ENCODE measurements at regions not wholly inside any gene's neighbourhood (a gene's known extent, or its start where the extent isn't known, plus 50 kb on each side); places are given as distances from the start of the nearest gene placed in this dataset.

GRCh38 chr11:92396133-92396532, 171.5 kb downstream of the FAT3 start:
- no peak overlapping the region for H3K4me3 ChIP-seq
- H3K27ac Mint-ChIP-seq, result no peak overlapping the region

DNA sequence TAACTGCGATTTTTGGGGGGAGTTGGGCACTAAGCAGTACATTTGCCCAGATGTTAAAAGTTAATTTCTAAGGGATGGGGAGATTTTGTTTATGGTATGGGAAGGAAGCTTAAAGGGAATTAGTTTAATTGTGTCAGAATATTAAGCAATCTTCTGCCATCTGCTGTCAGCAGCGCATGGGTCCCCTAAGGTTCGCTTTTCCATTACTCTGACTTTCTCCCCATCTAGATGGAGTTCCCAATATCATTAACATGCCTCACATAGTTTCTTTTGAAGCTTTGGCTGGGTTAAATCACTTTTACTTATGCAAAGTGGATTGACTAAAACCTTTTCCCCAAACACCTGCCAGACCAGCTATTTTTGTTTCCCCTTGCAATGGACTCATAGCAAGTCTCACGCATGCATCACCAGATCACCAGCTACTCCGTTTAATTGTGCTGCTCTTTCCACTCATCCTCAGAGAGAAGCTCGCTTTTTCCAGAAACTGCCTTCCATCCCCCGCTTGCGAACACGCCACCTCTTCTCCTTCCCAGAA, 172.7 kb downstream of the FAT3 start:
- no peak overlapping the region for H2AFZ ChIP-seq (replicated peaks)
- H3K36me3 ChIP-seq, result no peaks in the 10 kb centered on the region
- H3K4me1 Mint-ChIP-seq, result no peaks in the 10 kb centered on the region
- no peak overlapping the region for H3K27ac Mint-ChIP-seq
- no peak overlapping the region for H3K27ac ChIP-seq
- H4K20me1 ChIP-seq (ENCODE audit: low read depth), result no peaks in the 10 kb centered on the region
- peaks cover 29% of the 10 kb centered on the region for H3K4me1 ChIP-seq
- H3K4me2 ChIP-seq, result no peak overlapping the region
- peaks cover 4% of the 10 kb centered on the region for H3K36me3 Mint-ChIP-seq
- H3K4me3 Mint-ChIP-seq, result no peak overlapping the region
- H3K9me3 ChIP-seq (ENCODE audit: low read depth), result no peaks in the 10 kb centered on the region
- H3K9ac ChIP-seq, result no peak overlapping the region
- H3K27me3 Mint-ChIP-seq (ENCODE audit: insufficient read depth, low read depth), result peaks cover 4% of the 10 kb centered on the region
- TF ChIP-seq EZH2phosphoT487 (IDR thresholded peaks at IDR 0.05), result no peak
- TF ChIP-seq CTCF (IDR thresholded peaks at IDR 0.05), result peak; percentile 9
- peaks cover 14% of the 10 kb centered on the region for H3F3A ChIP-seq (ENCODE audit: low read depth)
- no peaks in the 10 kb centered on the region for H3K9me3 Mint-ChIP-seq
- H3K4me3 ChIP-seq, result no peak overlapping the region
- no peaks in the 10 kb centered on the region for H3K79me2 ChIP-seq (ENCODE audit: low read depth)
- no peaks in the 10 kb centered on the region for H3K27me3 ChIP-seq
- DNase-seq (ENCODE audit: low spot score), result peak; percentile 29

More at GRCh38 chr11:92396133-92396532, 171.5 kb downstream of the FAT3 start:
- no peak overlapping the region for H3K27ac ChIP-seq
- no peaks in the 10 kb centered on the region for H3K9me3 ChIP-seq (ENCODE audit: low read depth)
- peaks cover 6% of the 10 kb centered on the region for H3F3A ChIP-seq (ENCODE audit: low read depth)
- no peak overlapping the region for H3K9ac ChIP-seq
- no peak for DNase-seq (ENCODE audit: low spot score)
- TF ChIP-seq EZH2 (IDR thresholded peaks at IDR 0.05), result no peak
- no peak for TF ChIP-seq EZH2phosphoT487 (IDR thresholded peaks at IDR 0.05)
- TF ChIP-seq CTCF (IDR thresholded peaks at IDR 0.05), result no peak
- Mint-ChIP-seq H3K4me3 (no peak overlapping the region), H3K9me3 (no peaks in the 10 kb centered on the region), H3K4me1 (peaks cover 5% of the 10 kb centered on the region), H3K27me3 (ENCODE audit: insufficient read depth, low read depth) (peaks cover 4% of the 10 kb centered on the region), H3K36me3 (peaks cover 2% of the 10 kb centered on the region)
- H4K20me1 ChIP-seq (ENCODE audit: low read depth), result no peaks in the 10 kb centered on the region
- H3K4me2 ChIP-seq, result no peak overlapping the region
- no peaks in the 10 kb centered on the region for H3K79me2 ChIP-seq (ENCODE audit: low read depth)
- H3K27me3 ChIP-seq, result no peaks in the 10 kb centered on the region
- peaks cover 24% of the 10 kb centered on the region for H3K4me1 ChIP-seq
- H2AFZ ChIP-seq (replicated peaks), result no peak overlapping the region
- no peaks in the 10 kb centered on the region for H3K36me3 ChIP-seq

GRCh38 chr11:92399705-92400104, 175.1 kb downstream of the FAT3 start:
- no peaks in the 10 kb centered on the region for H3K79me2 ChIP-seq (ENCODE audit: low read depth)
- H3K27ac Mint-ChIP-seq, result no peak overlapping the region

More at GRCh38 chr11:92399705-92400104, 175.1 kb downstream of the FAT3 start:
- H3K36me3 ChIP-seq, result no peaks in the 10 kb centered on the region
- H3K9me3 ChIP-seq (ENCODE audit: low read depth), result no peaks in the 10 kb centered on the region
- peak; percentile 45 for TF ChIP-seq CTCF (IDR thresholded peaks at IDR 0.05)
- TF ChIP-seq EZH2phosphoT487 (IDR thresholded peaks at IDR 0.05), result no peak
- Mint-ChIP-seq H3K4me1 (no peaks in the 10 kb centered on the region), H3K9me3 (peaks cover 3% of the 10 kb centered on the region), H3K27me3 (ENCODE audit: insufficient read depth, low read depth) (peaks cover 4% of the 10 kb centered on the region), H3K4me3 (no peak overlapping the region), H3K36me3 (peaks cover 7% of the 10 kb centered on the region)
- peaks cover 14% of the 10 kb centered on the region for H3F3A ChIP-seq (ENCODE audit: low read depth)
- peaks cover 29% of the 10 kb centered on the region for H3K4me1 ChIP-seq
- no peak overlapping the region for H3K4me2 ChIP-seq
- DNase-seq (ENCODE audit: low spot score), result peak; percentile 15
- no peak overlapping the region for H2AFZ ChIP-seq (replicated peaks)
- H3K27me3 ChIP-seq, result no peaks in the 10 kb centered on the region
- no peak overlapping the region for H3K9ac ChIP-seq
- H3K4me3 ChIP-seq, result no peak overlapping the region
- H4K20me1 ChIP-seq (ENCODE audit: low read depth), result no peaks in the 10 kb centered on the region
- no peak overlapping the region for H3K27ac ChIP-seq
